Urinary bladder (tissue), 3 donors: ENCODE measurements at regions not wholly inside any gene's neighbourhood (a gene's known extent, or its start where the extent isn't known, plus 50 kb on each side); places are given as distances from the start of the nearest gene placed in this dataset.
"Not testable (repeated sequence)": the region's sequence is repeated elsewhere in the genome, so short reads cannot be mapped to it uniquely, and the experiment has no call there.

ENCODE experiments used
- DNase-seq: peaks from one replicate; pipeline ENCODE4 v3.0.0-alpha.2; 2015; ENCODE audit errors: extremely low spot score
- H3K27ac ChIP-seq: one replicate; pipeline ENCODE4 v1.5.1; 2013; ENCODE audit warnings: low read depth, mild to moderate bottlenecking, moderate library complexity
- H3K36me3 ChIP-seq: one replicate; pipeline ENCODE4 v1.6.1; 2013; ENCODE audit warnings: mild to moderate bottlenecking, moderate library complexity; ENCODE audit not compliant: insufficient read depth
- H3K4me1 ChIP-seq: one replicate; pipeline ENCODE4 v1.6.1; 2013; ENCODE audit warnings: mild to moderate bottlenecking, moderate library complexity; ENCODE audit not compliant: insufficient read depth
- H3K4me3 ChIP-seq: one replicate; pipeline ENCODE4 v1.5.1; 2013; ENCODE audit warnings: low read depth, low read length
- WGBS: extraction: QIAGEN DNeasy Blood & Tissue Kit; methylation state at CpG from one replicate; pipeline ENCODE4 v1.1.7; 2013; 5-methylcytosine and 5-hydroxymethylcytosine counted together
- donor health status: healthy with polysubstance abuse.
- donor health status: healthy.

DNA sequence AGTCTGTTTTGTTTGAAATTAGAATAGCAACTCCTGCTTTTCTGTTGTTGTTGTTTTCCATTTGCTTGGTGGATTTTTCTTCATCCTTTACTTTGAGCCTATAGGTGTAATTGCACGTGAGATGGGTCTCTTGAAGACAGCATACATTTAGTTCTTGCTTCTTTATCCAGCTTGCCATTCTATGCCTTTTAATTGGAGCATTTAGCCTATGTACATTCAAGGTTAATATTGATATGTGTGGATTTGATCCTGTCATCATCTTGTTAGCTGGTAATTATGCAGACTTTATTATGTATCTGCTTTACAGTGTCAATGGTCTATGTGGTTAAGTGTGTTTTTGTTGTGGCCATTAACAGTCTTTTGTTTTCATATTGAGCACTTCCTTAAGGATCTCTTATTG, 708.9 kb upstream of the ANKRD30A start:
- Histone ChIP-seq H3K27ac (no peak overlapping the region), H3K4me1 (no peaks in the 10 kb centered on the region), H3K36me3 (no peaks in the 10 kb centered on the region), H3K4me3 (no peak overlapping the region)
- WGBS: 37% methylated on average over 1 of the region's 1 CpG
- DNase-seq: no peak

DNA sequence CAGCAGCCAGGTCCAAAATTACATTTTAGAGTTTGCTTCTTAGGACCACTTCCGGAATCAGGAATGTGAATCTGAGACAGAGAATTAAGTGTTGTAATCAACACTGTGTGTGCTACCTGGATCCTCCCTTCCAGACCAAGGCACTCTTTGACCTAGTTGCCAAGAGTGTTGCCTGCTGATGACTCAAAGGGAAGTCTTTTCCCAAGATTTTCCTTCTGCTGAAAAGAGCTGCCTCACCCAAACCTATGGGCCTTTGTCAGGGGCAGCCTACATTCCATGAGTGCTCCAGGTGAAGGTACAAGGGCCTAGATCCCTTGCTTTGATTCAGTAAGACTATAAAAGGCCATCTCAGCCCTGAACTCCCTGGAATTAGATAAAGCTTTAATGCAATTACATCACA, 712.5 kb upstream of the ANKRD30A start:
- DNase-seq: no peak
- WGBS: 84% methylated on average over 1 of the region's 1 CpG
- no peaks in the 10 kb centered on the region for H3K4me1 ChIP-seq
- no peaks in the 10 kb centered on the region for H3K36me3 ChIP-seq
- no peak overlapping the region for H3K4me3 ChIP-seq
- H3K27ac ChIP-seq: no peak overlapping the region

DNA sequence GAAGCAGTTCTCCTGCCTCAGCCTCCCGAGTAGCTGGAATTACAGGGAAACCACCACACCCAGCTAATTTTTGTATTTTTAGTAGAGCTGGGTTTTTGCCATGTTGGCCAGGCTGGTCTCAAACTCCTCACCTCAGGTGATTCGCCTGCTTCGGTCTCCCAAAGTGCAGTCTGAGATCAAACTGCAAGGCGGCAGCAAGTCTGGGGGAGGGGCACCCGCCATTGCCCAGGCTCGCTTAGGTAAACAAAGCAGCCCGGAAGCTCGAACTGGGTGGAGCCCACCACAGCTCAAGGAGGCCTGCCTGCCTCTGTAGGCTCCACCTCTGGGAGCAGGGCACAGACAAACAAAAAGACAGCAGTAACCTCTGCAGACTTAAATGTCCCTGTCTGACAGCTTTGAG, 725.2 kb upstream of the ANKRD30A start:
- WGBS: 83% methylated on average over 8 of the region's 8 CpGs
- DNase-seq, H3K36me3 ChIP-seq, H3K27ac ChIP-seq, H3K4me3 ChIP-seq, H3K4me1 ChIP-seq: not testable (repeated sequence)

DNA sequence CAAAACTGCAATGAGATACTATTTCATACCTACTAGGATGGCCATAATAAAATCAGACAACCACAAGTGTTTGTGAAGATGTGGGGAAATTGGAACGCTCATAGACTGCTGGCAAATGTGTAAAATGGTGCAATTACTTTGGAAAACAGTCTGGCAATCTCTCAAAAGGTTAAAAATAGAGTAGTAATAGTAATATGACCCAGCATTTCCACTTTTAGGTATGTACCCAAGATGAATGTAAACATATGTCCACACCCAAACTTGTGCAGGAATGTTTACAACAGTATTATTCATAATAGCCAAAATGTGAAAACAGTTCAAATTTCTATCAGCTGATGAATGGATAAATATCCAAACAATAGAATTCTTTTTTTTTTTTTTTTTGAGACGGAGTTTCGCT, 731.6 kb upstream of the ANKRD30A start:
- 91% methylated on average over 3 of the region's 3 CpGs for WGBS
- DNase-seq: no peak
- no peaks in the 10 kb centered on the region for H3K36me3 ChIP-seq

DNA sequence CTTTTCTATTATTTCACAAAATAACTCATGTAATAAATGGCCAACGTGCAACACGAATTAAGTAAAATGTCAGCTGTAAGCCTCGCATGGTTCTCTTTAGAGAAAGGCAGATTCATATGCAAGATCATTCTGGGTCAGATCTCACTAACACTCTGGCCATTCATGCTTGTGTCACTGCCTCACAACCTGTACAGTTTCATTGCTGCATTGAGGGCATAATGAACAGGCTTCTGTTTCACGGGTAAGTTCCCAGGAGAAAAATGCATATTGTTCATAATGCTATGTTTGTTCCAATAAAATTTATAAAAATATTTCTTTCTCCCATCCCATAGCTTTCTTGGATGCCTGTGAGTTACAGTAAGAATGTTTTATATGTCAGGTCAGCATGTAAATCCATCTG, 734.0 kb upstream of the ANKRD30A start:
- H3K4me1 ChIP-seq: no peaks in the 10 kb centered on the region
- 46% methylated on average over 4 of the region's 4 CpGs for WGBS
- H3K27ac ChIP-seq: no peak overlapping the region
- H3K4me3 ChIP-seq: no peak overlapping the region
- no peak for DNase-seq
- H3K36me3 ChIP-seq: no peaks in the 10 kb centered on the region

More for the DNA sequence above, 731.6 kb upstream of the ANKRD30A start:
- no peak overlapping the region for H3K27ac ChIP-seq
- H3K4me1 ChIP-seq: no peaks in the 10 kb centered on the region
- H3K4me3 ChIP-seq: no peak overlapping the region

DNA sequence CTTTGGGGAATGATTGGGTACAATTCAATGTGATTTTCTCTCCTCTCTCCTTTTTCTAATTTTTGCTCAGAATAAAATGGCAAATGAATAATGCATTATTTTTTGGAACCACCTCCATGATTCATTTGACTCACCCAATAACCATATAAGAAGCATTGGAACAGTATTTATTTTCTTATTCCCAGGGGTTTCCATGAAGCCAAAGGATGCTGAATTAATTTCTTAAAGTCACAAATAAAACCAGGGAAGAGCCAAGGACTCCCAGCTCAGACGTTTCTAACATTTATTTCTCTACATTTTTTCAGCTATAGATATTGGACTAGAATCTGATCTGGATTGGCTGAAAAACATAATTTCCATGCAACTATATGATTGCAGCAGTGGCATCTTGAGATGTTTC, 735.2 kb upstream of the ANKRD30A start:
- no peaks in the 10 kb centered on the region for H3K4me1 ChIP-seq
- H3K4me3 ChIP-seq: no peak overlapping the region
- no peak overlapping the region for H3K27ac ChIP-seq
- no peak for DNase-seq
- 55% methylated on average over 1 of the region's 1 CpG for WGBS
- H3K36me3 ChIP-seq: no peaks in the 10 kb centered on the region

DNA sequence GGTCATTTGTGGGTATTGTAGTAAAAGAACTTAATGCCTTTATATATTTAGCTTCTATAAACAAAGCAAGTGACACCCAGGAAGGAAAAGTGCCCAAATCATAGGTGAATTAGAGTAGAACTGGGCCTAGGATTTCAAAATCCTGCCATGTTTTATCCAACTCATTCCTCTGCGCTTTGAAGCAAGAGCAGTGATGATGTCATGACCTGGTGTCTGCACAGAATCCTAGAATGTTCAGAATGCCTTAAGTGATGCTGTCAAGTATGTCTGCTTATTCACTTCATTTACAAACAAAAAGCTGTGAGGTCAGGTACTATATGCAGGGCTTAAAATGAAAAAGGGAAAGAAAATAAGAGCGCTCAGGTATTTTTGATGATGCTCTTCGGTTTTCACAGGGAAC, 737.2 kb upstream of the ANKRD30A start:
- no peaks in the 10 kb centered on the region for H3K4me1 ChIP-seq
- H3K4me3 ChIP-seq: no peak overlapping the region
- no peak overlapping the region for H3K27ac ChIP-seq
- DNase-seq: no peak
- 96% methylated on average over 3 of the region's 3 CpGs for WGBS
- no peaks in the 10 kb centered on the region for H3K36me3 ChIP-seq

DNA sequence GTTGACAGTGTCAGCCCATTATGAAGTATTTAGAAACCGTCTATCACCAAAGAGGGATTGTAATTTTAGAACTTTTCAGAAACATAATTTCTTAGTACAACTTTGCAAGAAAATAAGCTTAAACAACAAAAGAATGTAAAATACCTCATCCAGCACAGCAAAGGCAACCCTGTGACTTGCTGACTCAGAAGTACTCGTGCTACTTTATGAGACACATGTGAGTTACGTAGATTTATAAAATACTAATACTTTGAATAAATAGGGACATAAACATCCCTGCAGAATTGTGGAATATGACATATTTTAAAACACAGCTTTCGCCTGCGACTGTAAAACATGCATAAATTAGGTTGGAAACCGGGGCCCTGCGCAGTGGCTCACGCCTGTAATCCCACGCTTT, 739.7 kb upstream of the ANKRD30A start:
- H3K36me3 ChIP-seq: no peaks in the 10 kb centered on the region
- H3K4me3 ChIP-seq: no peak overlapping the region
- WGBS: 76% methylated on average over 9 of the region's 9 CpGs
- no peaks in the 10 kb centered on the region for H3K4me1 ChIP-seq
- no peak overlapping the region for H3K27ac ChIP-seq
- DNase-seq: no peak

DNA sequence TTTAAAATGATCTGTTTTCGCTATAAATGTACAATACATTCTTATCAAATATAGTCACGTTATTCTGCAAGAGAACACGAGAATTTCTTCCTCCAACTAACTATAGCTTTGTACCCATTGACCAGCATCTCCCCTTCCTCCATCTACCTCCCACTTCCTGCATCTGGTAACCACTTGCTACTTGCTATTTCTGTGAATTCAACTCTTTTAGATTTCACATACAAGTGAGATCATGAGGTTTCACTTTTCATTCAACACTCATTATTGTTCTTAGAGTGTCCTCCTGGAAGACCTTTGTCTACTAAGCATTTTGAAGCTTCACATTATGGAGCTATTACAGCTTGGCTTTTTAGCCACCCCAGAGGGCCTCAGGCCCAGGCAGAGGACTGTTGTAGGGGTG, 741.3 kb upstream of the FZD8 start:
- no peak for DNase-seq
- 87% methylated on average over 3 of the region's 3 CpGs for WGBS
- H3K4me1 ChIP-seq: no peaks in the 10 kb centered on the region
- no peak overlapping the region for H3K27ac ChIP-seq
- no peaks in the 10 kb centered on the region for H3K36me3 ChIP-seq
- no peak overlapping the region for H3K4me3 ChIP-seq

DNA sequence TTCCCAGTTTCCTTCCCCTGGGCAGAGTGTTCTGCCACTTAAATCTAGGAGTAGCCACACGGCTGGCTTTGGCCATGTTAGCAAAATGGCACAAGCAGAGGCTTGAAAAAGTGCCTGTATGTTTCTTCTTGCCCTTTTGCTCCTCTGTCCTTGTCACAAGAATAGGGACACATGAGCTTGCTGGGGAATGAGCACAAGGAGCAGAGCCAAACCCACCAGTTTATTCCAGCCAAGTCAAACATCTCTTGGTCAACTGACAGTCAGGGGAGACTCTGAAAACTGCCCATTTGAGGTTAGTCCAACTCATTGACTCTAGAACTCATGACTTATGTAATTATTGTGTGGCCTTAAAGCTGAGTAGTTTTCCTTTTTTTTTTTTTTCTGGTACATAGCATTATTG, 739.7 kb upstream of the FZD8 start:
- no peak overlapping the region for H3K27ac ChIP-seq
- 0% methylated on average over 1 of the region's 1 CpG for WGBS
- DNase-seq: no peak

DNA sequence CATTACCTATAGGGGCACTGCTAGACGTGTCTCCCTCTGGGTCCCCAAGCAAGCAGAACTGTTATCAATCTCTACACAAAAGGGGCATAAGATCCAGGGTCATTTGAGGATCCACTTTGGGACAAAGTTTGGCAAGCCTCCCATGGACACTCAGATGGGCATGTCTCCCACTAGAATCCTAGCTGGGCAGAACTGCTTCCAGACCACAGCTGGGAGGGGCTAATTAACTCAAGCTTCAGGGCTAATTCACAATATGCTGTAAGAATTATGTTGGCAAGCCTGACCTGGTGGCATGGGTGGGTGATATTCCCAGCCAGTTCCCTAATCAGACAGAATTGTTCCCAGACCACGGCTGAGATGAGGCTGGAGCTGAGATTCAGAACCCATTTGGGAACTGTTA, 738.4 kb upstream of the FZD8 start:
- no peak for DNase-seq
- no peaks in the 10 kb centered on the region for H3K4me1 ChIP-seq
- H3K4me3 ChIP-seq: no peak overlapping the region
- 78% methylated on average over 2 of the region's 2 CpGs for WGBS
- no peaks in the 10 kb centered on the region for H3K36me3 ChIP-seq
- no peak overlapping the region for H3K27ac ChIP-seq

More for the DNA sequence above, 739.7 kb upstream of the FZD8 start:
- no peaks in the 10 kb centered on the region for H3K4me1 ChIP-seq
- H3K4me3 ChIP-seq: no peak overlapping the region
- no peaks in the 10 kb centered on the region for H3K36me3 ChIP-seq

DNA sequence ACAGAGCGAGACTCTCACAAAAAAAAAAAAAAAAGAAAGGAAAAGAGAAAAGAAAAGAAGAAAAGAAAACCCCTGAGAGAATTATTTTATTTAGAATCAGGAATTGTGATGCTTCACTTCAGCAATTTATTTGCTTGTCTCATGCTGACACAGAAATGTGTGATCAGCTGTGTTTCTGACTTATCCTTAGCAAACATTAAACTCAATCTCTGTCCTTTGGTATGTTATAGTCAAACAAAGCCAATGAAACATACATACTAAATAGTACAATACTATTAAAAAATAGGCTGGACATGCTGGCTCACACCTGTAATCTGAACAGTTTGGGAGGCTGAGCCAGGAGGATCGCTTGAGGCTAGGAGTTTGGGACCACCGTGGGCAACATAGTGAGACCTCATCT, 733.0 kb upstream of the FZD8 start:
- no peaks in the 10 kb centered on the region for H3K4me1 ChIP-seq
- no peak overlapping the region for H3K4me3 ChIP-seq
- 93% methylated on average over 3 of the region's 3 CpGs for WGBS
- no peak for DNase-seq
- no peaks in the 10 kb centered on the region for H3K36me3 ChIP-seq
- no peak overlapping the region for H3K27ac ChIP-seq

DNA sequence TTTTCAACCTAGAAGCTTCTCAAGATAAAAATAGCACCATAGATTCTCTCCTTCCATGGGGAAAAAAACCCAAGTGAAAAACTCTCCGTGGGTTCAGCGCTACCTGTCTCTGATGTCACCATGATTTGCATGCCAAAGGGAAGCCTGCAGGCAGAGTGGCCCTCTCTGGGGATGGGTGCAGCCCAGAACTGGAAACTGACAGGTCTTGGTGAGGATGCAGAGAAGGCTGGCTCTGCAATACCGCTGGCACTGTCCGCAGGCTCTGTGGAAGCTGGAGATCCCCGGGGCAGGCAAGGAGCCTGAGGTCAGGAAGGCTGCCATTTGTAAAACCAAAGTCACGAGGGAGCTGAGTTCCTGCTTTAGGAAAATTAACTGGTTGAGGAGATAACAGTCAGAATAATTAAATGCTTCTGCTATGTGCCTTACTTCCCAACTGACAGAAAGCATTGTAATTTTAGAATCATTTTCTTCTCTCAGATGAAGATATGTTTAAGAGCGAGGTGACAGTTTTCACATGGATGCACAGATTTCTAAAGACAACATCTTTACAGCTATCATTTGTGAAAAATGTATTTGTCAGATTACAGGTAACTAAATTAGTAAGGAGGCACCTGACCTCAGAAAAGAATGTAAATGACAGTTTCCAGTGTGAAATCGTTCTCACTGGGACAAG, 731.5 kb upstream of the FZD8 start:
- 70% methylated on average over 8 of the region's 8 CpGs for WGBS
- Histone ChIP-seq H3K27ac (no peak overlapping the region), H3K4me1 (no peaks in the 10 kb centered on the region), H3K36me3 (no peaks in the 10 kb centered on the region), H3K4me3 (no peak overlapping the region)
- DNase-seq: no peak

DNA sequence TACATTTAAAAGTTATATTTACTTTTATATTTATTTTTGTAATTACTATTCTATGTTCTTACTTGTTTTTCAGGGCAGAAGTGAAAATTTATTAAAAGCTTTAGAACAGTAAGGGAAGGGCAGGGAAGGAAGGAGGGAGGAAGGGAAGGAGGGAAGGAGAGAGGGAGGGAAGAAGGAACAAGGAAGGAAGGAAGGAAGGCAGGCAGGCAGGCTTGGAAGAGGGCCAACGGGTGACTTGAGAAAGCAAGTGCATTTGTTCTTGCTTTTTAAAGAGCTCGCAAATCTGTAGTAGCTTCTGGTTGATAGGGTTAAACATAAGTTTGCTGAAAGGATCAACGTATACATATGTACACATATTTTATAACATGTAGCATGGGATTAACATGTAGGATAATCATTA, 725.3 kb upstream of the FZD8 start:
- no peak for DNase-seq
- WGBS: 39% methylated on average over 3 of the region's 3 CpGs
- Histone ChIP-seq H3K36me3 (no peaks in the 10 kb centered on the region), H3K27ac (no peak overlapping the region), H3K4me3 (no peak overlapping the region), H3K4me1 (no peaks in the 10 kb centered on the region)

DNA sequence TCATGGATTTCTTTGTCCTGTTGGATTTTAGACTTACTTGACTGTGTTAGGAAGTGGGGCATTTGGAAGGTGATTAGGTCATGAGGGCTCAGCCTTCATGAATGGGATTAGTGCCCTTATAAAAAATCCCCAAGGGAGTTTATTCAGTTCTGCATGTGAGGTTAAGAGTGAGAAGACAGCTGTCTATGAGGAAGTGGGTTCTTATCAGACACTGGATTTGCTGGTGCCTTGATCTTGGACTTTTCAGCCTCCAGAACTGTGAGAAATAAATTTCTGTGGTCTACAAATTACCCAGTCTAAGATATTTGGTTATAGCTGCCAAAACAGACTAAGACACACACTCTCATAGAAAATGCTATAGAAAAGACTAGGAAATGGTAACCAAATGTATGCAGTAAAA, 724.7 kb upstream of the FZD8 start:
- H3K4me3 ChIP-seq: no peak overlapping the region
- H3K36me3 ChIP-seq: no peaks in the 10 kb centered on the region
- H3K27ac ChIP-seq: no peak overlapping the region
- DNase-seq: no peak
- H3K4me1 ChIP-seq: no peaks in the 10 kb centered on the region
